ENCODE measurements at regions not wholly inside any gene's neighbourhood (a gene's known extent, or its start where the extent isn't known, plus 50 kb on each side); places are given as distances from the start of the nearest gene placed in this dataset.

DNA sequence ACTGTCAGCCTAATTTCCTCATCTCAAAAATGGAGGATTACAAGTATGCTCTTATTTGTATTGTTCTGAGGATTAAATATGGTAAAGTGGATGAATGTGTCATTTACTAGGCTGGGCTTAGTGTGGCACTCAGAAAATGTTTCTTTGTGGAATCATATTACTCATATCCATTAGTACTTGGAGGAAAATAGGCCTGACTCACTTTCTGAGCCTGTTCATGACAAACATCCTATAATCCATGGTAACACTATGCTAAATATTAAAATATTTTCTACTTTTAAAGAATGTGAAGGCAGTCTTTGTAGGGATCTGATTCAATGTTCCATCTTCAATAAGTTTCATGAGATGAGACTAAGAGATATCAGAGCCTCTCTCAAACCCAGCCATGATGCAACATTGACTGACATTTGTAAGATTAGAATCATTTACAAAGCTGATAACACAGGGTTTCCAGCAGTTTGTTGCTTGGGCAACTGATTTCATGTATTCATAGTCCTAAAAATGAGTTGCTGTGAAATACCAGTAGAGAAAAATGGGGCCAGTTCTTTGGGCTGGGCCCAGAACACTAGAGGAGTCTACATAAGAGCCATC lies 1048.5 kb downstream of the NTRK3 start:
- intact Hi-C loops (cut with DNase I): no loop called here
- ATAC-seq (no peak), DNase-seq (no peak)
- TF ChIP-seq, protein P1, sequence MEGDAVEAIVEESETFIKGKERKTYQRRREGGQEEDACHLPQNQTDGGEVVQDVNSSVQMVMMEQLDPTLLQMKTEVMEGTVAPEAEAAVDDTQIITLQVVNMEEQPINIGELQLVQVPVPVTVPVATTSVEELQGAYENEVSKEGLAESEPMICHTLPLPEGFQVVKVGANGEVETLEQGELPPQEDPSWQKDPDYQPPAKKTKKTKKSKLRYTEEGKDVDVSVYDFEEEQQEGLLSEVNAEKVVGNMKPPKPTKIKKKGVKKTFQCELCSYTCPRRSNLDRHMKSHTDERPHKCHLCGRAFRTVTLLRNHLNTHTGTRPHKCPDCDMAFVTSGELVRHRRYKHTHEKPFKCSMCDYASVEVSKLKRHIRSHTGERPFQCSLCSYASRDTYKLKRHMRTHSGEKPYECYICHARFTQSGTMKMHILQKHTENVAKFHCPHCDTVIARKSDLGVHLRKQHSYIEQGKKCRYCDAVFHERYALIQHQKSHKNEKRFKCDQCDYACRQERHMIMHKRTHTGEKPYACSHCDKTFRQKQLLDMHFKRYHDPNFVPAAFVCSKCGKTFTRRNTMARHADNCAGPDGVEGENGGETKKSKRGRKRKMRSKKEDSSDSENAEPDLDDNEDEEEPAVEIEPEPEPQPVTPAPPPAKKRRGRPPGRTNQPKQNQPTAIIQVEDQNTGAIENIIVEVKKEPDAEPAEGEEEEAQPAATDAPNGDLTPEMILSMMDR (IDR thresholded peaks at IDR 0.05): no peak
- no peak for TF ChIP-seq POLR2A (IDR thresholded peaks at IDR 0.05)
- no peak overlapping the region for H3K4me3 ChIP-seq
- H3K9me3 ChIP-seq: no peaks in the 10 kb centered on the region
- no peak overlapping the region for H3K27ac ChIP-seq
- no peaks in the 10 kb centered on the region for H3K36me3 ChIP-seq (replicated peaks in 1 of 2; ENCODE audit: insufficient read depth in 1 of 2, low read depth in 2 of 2)
- H3K4me1 ChIP-seq: no peaks in the 10 kb centered on the region
- no peaks in the 10 kb centered on the region for H3K27me3 ChIP-seq

DNA sequence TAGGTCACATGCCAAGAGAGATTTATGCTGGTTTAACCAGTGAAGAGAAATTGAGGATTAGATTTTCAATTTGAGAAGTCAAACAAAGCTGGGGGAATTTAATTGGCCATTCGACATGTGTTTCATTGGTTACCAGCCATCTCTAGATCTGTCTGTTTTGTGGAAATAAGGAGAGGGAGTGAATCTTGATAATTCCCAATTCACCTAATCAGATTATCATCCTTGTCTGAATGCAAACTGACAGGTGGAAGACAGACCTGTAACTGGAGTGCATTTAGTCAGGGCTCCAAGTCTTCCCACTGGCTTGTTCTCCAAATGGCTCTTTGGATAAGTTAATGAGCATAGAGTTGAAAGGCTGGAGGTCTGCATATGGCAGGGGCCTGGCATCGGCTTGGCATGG lies 1049.3 kb downstream of the NTRK3 start:
- no peaks in the 10 kb centered on the region for H3K9me3 ChIP-seq

DNA sequence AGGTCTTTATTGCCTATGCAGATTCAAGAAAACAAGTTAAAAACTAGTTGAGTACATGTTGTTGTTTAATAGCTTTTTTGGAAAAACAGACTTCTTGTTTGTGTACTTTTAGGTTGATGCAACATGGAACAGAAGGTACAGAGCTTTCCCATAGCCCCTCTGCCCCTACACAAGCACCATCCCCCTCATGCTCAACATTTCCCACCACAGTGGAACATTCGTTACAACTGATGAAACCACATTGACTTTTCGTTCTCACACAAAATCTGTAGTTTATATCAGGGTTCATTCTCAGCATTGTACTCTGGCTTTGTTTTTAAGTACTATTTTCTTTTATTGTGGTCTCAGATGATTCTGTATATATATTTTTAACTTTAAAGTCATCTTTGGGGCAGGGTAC lies 1054.6 kb downstream of the NTRK3 start:
- ATAC-seq (no peak), DNase-seq (no peak)
- no peaks in the 10 kb centered on the region for H3K36me3 ChIP-seq (replicated peaks in 1 of 2; ENCODE audit: insufficient read depth in 1 of 2, low read depth in 2 of 2)
- TF ChIP-seq POLR2A (IDR thresholded peaks at IDR 0.05): no peak
- TF ChIP-seq, protein P1 (IDR thresholded peaks at IDR 0.05): no peak
- WGBS, 2 donors: 39 to 56% methylated on average over 2 of the region's 2 CpGs
- no peaks in the 10 kb centered on the region for H3K9me3 ChIP-seq
- no peak overlapping the region for H3K27ac ChIP-seq
- H3K4me3 ChIP-seq: no peak overlapping the region
- intact Hi-C loops (cut with DNase I): no loop called here
- no peaks in the 10 kb centered on the region for H3K4me1 ChIP-seq
- no peaks in the 10 kb centered on the region for H3K27me3 ChIP-seq

More for the DNA sequence above, 1049.3 kb downstream of the NTRK3 start:
- DNase-seq: no peak
- no peak for ATAC-seq
- intact Hi-C loops (cut with DNase I): no loop called here
- Histone ChIP-seq H3K4me1 (no peaks in the 10 kb centered on the region), H3K27ac (no peak overlapping the region), H3K27me3 (no peaks in the 10 kb centered on the region), H3K4me3 (no peak overlapping the region), H3K36me3 (replicated peaks in 1 of 2; ENCODE audit: insufficient read depth in 1 of 2, low read depth in 2 of 2) (no peaks in the 10 kb centered on the region)
- 61 to 77% methylated on average over 2 of the region's 2 CpGs for WGBS, 2 donors
- no peak for TF ChIP-seq POLR2A (IDR thresholded peaks at IDR 0.05)
- TF ChIP-seq, protein P1 (IDR thresholded peaks at IDR 0.05): no peak

DNA sequence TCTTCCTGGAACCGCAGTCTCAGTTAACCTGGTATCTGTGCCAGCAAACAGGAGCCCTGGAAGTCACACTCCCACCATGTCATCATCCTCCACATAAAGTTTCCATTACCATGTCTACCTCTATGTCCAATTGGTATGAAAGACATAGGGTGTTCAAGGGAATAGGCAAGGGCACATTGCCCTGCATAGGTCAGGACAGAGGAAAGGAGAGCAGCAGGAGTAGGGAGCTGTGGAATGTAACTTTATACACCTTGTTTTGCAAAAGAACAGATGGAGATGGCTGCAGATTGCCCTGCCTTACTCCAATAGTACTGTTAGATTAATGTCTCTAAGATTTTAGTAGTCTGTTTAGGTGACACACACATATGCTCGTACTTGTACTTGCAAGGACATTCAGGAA lies 1056.4 kb downstream of the NTRK3 start:
- Histone ChIP-seq H3K9me3 (no peaks in the 10 kb centered on the region), H3K36me3 (replicated peaks in 1 of 2; ENCODE audit: insufficient read depth in 1 of 2, low read depth in 2 of 2) (no peaks in the 10 kb centered on the region), H3K27ac (no peak overlapping the region), H3K4me1 (no peaks in the 10 kb centered on the region), H3K4me3 (no peak overlapping the region), H3K27me3 (no peaks in the 10 kb centered on the region)
- no peak for DNase-seq
- WGBS, 2 donors: 62 to 66% methylated on average over 2 of the region's 2 CpGs
- intact Hi-C loops (cut with DNase I): no loop called here
- TF ChIP-seq, protein P1 (IDR thresholded peaks at IDR 0.05): no peak
- TF ChIP-seq POLR2A (IDR thresholded peaks at IDR 0.05): no peak
- no peak for ATAC-seq

DNA sequence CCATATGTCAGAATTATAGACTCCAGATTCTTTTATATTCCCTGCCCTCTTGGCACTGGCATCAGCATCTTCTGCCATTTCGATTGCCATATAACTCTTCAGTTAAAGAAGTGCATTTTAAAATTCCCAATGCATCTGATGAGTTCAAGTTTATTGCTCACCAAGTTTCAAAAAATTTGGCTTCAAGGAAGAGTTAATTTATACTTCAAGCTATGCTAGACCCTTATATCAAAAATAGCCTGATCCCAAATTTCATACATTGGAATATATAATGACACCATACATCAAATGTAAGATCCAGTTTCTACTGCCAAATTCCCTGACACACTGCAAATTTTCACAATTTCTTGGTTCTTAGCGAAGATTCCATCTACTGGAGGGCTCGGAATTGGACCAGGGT lies 1058.6 kb downstream of the NTRK3 start:
- Histone ChIP-seq H3K4me3 (no peak overlapping the region), H3K4me1 (no peaks in the 10 kb centered on the region), H3K9me3 (no peaks in the 10 kb centered on the region), H3K27ac (no peak overlapping the region), H3K36me3 (replicated peaks in 1 of 2; ENCODE audit: insufficient read depth in 1 of 2, low read depth in 2 of 2) (no peaks in the 10 kb centered on the region), H3K27me3 (no peaks in the 10 kb centered on the region)
- no peak for DNase-seq
- no peak for ATAC-seq
- intact Hi-C loops (cut with DNase I): no loop called here
- TF ChIP-seq, protein P1 (IDR thresholded peaks at IDR 0.05): no peak
- no peak for TF ChIP-seq POLR2A (IDR thresholded peaks at IDR 0.05)
- WGBS, 2 donors: 54% methylated on average over 3 of the region's 3 CpGs

All from body of pancreas (tissue), 4 donors.